ENCODE measurements at regions not wholly inside any gene's neighbourhood (a gene's known extent, or its start where the extent isn't known, plus 50 kb on each side); places are given as distances from the start of the nearest gene placed in this dataset.
"Not testable (repeated sequence)": the region's sequence is repeated elsewhere in the genome, so short reads cannot be mapped to it uniquely, and the experiment has no call there.

- not testable (repeated sequence) for H3K4me3 ChIP-seq (ENCODE audit: low read depth, low read length); H3K27ac ChIP-seq (ENCODE audit: low read depth, low read length); H3K27me3 ChIP-seq (ENCODE audit: control insufficient read depth, insufficient read depth, low read length); H3K4me1 ChIP-seq (ENCODE audit: control insufficient read depth, insufficient read depth, low read length); H3K9ac ChIP-seq (ENCODE audit: low read depth, low read length); H3K36me3 ChIP-seq (ENCODE audit: control insufficient read depth, insufficient read depth, low read length); H3K9me3 ChIP-seq (ENCODE audit: control insufficient read depth, insufficient read depth, low read length)
These were observed 55.9 kb upstream of the URI1 start for GRCh38 chr19:29886106-29886505.

DNA sequence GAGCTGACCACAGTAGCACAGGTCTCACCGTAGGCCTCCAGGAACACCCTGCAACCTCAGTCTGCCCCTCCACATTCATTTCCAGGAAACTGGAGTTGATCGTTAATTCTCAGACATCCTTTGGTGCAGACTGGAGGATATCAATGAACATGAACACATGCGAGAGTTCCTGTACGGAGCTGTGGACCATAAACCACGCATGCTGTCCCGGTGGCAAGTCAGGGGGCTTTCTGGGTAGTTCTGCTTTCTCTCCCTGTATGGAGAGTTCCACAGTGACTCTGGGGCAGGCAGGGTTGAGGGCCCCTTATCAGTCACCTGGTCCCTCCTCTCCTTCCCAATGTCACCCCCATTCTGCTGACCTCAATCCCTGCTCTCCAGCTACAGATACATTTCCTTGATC, 55.5 kb upstream of the URI1 start:
- Histone ChIP-seq H3K36me3 (ENCODE audit: control insufficient read depth, insufficient read depth, low read length) (no peaks in the 10 kb centered on the region), H3K9me3 (ENCODE audit: control insufficient read depth, insufficient read depth, low read length) (no peaks in the 10 kb centered on the region), H3K9ac (ENCODE audit: low read depth, low read length) (no peak overlapping the region), H3K27ac (ENCODE audit: low read depth, low read length) (no peak overlapping the region), H3K4me1 (ENCODE audit: control insufficient read depth, insufficient read depth, low read length) (no peaks in the 10 kb centered on the region; the same call in 1 of the 2 replicates), H3K4me3 (ENCODE audit: low read depth, low read length) (no peak overlapping the region), H3K27me3 (ENCODE audit: control insufficient read depth, insufficient read depth, low read length) (no peaks in the 10 kb centered on the region)

DNA sequence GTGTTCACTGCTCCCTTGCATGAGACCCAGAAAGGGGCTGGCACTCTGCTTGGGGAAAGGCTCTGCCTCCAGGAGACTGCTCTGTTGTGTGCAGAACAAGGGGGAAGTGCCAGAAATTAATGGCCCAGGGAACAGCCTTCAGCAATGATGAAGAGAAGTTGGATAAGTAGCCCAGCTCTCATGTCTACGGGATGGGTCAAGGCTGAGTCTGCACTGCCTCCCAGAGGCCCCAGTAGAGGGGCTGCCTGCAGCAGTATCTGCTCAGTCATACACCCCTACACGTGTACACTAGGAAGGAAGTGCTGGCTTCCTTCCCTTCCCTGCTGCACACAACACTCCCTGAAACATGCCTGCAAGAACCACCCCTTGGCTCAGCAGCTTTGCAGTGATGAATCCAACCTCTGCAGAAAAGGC, 54.6 kb upstream of the URI1 start:
- H3K9me3 ChIP-seq (ENCODE audit: control insufficient read depth, insufficient read depth, low read length) = no peaks in the 10 kb centered on the region
- H3K9ac ChIP-seq (ENCODE audit: low read depth, low read length) = no peak overlapping the region
- no peaks in the 10 kb centered on the region; the same call in 1 of the 2 replicates for H3K4me1 ChIP-seq (ENCODE audit: control insufficient read depth, insufficient read depth, low read length)
- H3K27ac ChIP-seq (ENCODE audit: low read depth, low read length) = no peak overlapping the region
- no peaks in the 10 kb centered on the region for H3K27me3 ChIP-seq (ENCODE audit: control insufficient read depth, insufficient read depth, low read length)
- no peak overlapping the region for H3K4me3 ChIP-seq (ENCODE audit: low read depth, low read length)
- no peaks in the 10 kb centered on the region for H3K36me3 ChIP-seq (ENCODE audit: control insufficient read depth, insufficient read depth, low read length)

- not testable (repeated sequence) for H3K27ac ChIP-seq (ENCODE audit: low read depth, low read length); H3K4me1 ChIP-seq (ENCODE audit: control insufficient read depth, insufficient read depth, low read length); H3K9me3 ChIP-seq (ENCODE audit: control insufficient read depth, insufficient read depth, low read length); H3K4me3 ChIP-seq (ENCODE audit: low read depth, low read length); H3K27me3 ChIP-seq (ENCODE audit: control insufficient read depth, insufficient read depth, low read length); H3K36me3 ChIP-seq (ENCODE audit: control insufficient read depth, insufficient read depth, low read length); H3K9ac ChIP-seq (ENCODE audit: low read depth, low read length)
These were observed 54.0 kb upstream of the URI1 start for GRCh38 chr19:29888047-29888446.

DNA sequence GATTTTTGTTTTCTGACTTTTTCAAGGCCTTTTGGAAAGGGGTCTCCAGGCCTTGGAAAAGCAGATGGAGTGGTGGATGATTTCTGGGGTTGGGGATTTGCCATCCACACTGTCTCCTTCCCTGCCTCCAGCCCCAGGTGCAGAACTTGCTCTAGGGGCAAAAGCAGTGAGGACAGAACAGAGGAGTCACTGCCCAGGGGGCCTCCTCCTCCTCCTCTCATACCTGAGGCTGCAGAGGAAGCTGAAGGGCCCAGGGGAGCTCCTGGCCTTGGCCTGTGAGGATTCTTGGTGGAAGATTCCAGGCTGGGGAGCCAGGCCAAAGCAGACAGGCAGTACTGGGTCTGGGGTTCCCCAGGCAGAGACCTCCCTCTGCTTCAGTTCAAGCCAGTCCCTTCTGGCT, 52.3 kb upstream of the URI1 start:
- H3K27me3 ChIP-seq (ENCODE audit: control insufficient read depth, insufficient read depth, low read length) = no peaks in the 10 kb centered on the region
- H3K4me3 ChIP-seq (ENCODE audit: low read depth, low read length) = no peak overlapping the region
- H3K9ac ChIP-seq (ENCODE audit: low read depth, low read length) = no peak overlapping the region
- H3K9me3 ChIP-seq (ENCODE audit: control insufficient read depth, insufficient read depth, low read length) = no peaks in the 10 kb centered on the region
- no peaks in the 10 kb centered on the region for H3K36me3 ChIP-seq (ENCODE audit: control insufficient read depth, insufficient read depth, low read length)
- no peak overlapping the region for H3K27ac ChIP-seq (ENCODE audit: low read depth, low read length)
- H3K4me1 ChIP-seq (ENCODE audit: control insufficient read depth, insufficient read depth, low read length) = no peaks in the 10 kb centered on the region

DNA sequence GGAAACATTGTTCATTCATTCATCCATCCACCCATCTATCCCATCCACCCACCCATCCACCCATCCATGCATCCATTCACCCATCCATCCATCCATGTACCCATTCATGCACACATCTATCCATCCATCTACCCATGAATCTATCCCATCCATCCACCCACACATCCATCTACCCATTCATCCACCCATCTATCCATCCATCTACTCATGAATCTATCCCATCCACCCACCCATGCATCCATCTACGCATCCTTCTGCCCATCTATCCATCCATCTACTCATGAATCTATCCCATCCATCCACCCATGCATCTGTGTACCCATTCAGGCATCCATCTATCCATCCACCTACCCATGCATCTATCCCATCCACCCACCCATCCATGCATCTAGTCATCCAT, 51.6 kb upstream of the URI1 start:
- Histone ChIP-seq H3K9me3 (ENCODE audit: control insufficient read depth, insufficient read depth, low read length) (no peaks in the 10 kb centered on the region), H3K4me1 (ENCODE audit: control insufficient read depth, insufficient read depth, low read length) (no peaks in the 10 kb centered on the region), H3K9ac (ENCODE audit: low read depth, low read length) (no peak overlapping the region), H3K4me3 (ENCODE audit: low read depth, low read length) (no peak overlapping the region), H3K36me3 (ENCODE audit: control insufficient read depth, insufficient read depth, low read length) (no peaks in the 10 kb centered on the region), H3K27me3 (ENCODE audit: control insufficient read depth, insufficient read depth, low read length) (no peaks in the 10 kb centered on the region), H3K27ac (ENCODE audit: low read depth, low read length) (no peak overlapping the region)
